ENCODE measurements at regions not wholly inside any gene's neighbourhood (a gene's known extent, or its start where the extent isn't known, plus 50 kb on each side); places are given as distances from the start of the nearest gene placed in this dataset.
"Not testable (repeated sequence)": the region's sequence is repeated elsewhere in the genome, so short reads cannot be mapped to it uniquely, and the experiment has no call there.

- not testable (repeated sequence) for TF ChIP-seq CTCF (conservative IDR thresholded peaks at IDR 0.05); ZFX (IDR thresholded peaks at IDR 0.05)
These were observed 64.2 kb downstream of the FOXD4L6 start for GRCh38 chr9:41064125-41064795.
